ENCODE measurements at regions not wholly inside any gene's neighbourhood (a gene's known extent, or its start where the extent isn't known, plus 50 kb on each side); places are given as distances from the start of the nearest gene placed in this dataset.

GRCh38 chr4:35725131-35725530 is 519.2 kb downstream of the ARAP2 start:
- intact Hi-C loops (cut with micrococcal nuclease; ENCODE audit: unreplicated experiment): loop anchor here (5.0 kb wide), 1 partner anchor 187 kb away; no protein-coding TSS in a partner anchor
- TF ChIP-seq EZH2 (IDR thresholded peaks at IDR 0.05; ENCODE audit: borderline replicate concordance, low read depth, low read length, poor library complexity, severe bottlenecking) (no peak), CTCF (conservative IDR thresholded peaks at IDR 0.05; ENCODE audit: low read depth, low read length) (no peak)
- Histone ChIP-seq H3K4me1 (ENCODE audit: insufficient read depth, low read length, poor library complexity, severe bottlenecking) (no peaks in the 10 kb centered on the region), H3K4me3 (ENCODE audit: low read depth, low read length, poor library complexity, severe bottlenecking) (no peak overlapping the region), H3K36me3 (ENCODE audit: insufficient read depth, low read length, poor library complexity, severe bottlenecking) (no peaks in the 10 kb centered on the region), H3K27me3 (replicated peaks; ENCODE audit: insufficient read depth, low read depth, low read length, poor library complexity) (no peaks in the 10 kb centered on the region), H3K9me3 (ENCODE audit: low read depth, low read length, poor library complexity, severe bottlenecking) (peaks cover 13% of the 10 kb centered on the region), H3K27ac (ENCODE audit: low read depth, low read length, poor library complexity, severe bottlenecking) (no peak overlapping the region)
- DNase-seq (ENCODE audit: low spot score): no peak
- ChIA-PET CTCF (no interaction called here), POLR2A (ENCODE audit: low non-redundant PET) (no interaction called here)
- no TSS peak for BruUV-seq (replicated peaks)

- H3K4me1 ChIP-seq (ENCODE audit: insufficient read depth, low read length, poor library complexity, severe bottlenecking): no peaks in the 10 kb centered on the region
- H3K36me3 ChIP-seq (ENCODE audit: insufficient read depth, low read length, poor library complexity, severe bottlenecking): no peaks in the 10 kb centered on the region
- H3K27ac ChIP-seq (ENCODE audit: low read depth, low read length, poor library complexity, severe bottlenecking): no peak overlapping the region
- intact Hi-C loops (cut with micrococcal nuclease; ENCODE audit: unreplicated experiment): no loop called here
- DNase-seq (ENCODE audit: low spot score): no peak
- peaks cover 12% of the 10 kb centered on the region for H3K9me3 ChIP-seq (ENCODE audit: low read depth, low read length, poor library complexity, severe bottlenecking)
- no TSS peak for BruUV-seq (replicated peaks)
- no peak for TF ChIP-seq EZH2 (IDR thresholded peaks at IDR 0.05; ENCODE audit: borderline replicate concordance, low read depth, low read length, poor library complexity, severe bottlenecking)
- TF ChIP-seq CTCF (conservative IDR thresholded peaks at IDR 0.05; ENCODE audit: low read depth, low read length): no peak
- POLR2A ChIA-PET (ENCODE audit: low non-redundant PET): no interaction called here
- H3K27me3 ChIP-seq (replicated peaks; ENCODE audit: insufficient read depth, low read depth, low read length, poor library complexity): no peaks in the 10 kb centered on the region
- CTCF ChIA-PET: no interaction called here
- H3K4me3 ChIP-seq (ENCODE audit: low read depth, low read length, poor library complexity, severe bottlenecking): no peak overlapping the region
Measured at GRCh38 chr4:35730414-35730813, 513.9 kb downstream of the ARAP2 start.

GRCh38 chr4:35734381-35735098 is 509.8 kb downstream of the ARAP2 start:
- intact Hi-C loops (cut with micrococcal nuclease; ENCODE audit: unreplicated experiment): no loop called here
- Histone ChIP-seq H3K36me3 (ENCODE audit: insufficient read depth, low read length, poor library complexity, severe bottlenecking) (no peaks in the 10 kb centered on the region), H3K27ac (ENCODE audit: low read depth, low read length, poor library complexity, severe bottlenecking) (no peak overlapping the region), H3K27me3 (replicated peaks; ENCODE audit: insufficient read depth, low read depth, low read length, poor library complexity) (no peaks in the 10 kb centered on the region), H3K9me3 (ENCODE audit: low read depth, low read length, poor library complexity, severe bottlenecking) (peaks cover 11% of the 10 kb centered on the region), H3K4me3 (ENCODE audit: low read depth, low read length, poor library complexity, severe bottlenecking) (no peak overlapping the region), H3K4me1 (ENCODE audit: insufficient read depth, low read length, poor library complexity, severe bottlenecking) (no peaks in the 10 kb centered on the region)
- POLR2A ChIA-PET (ENCODE audit: low non-redundant PET): no interaction called here
- no peak for TF ChIP-seq EZH2 (IDR thresholded peaks at IDR 0.05; ENCODE audit: borderline replicate concordance, low read depth, low read length, poor library complexity, severe bottlenecking)
- no peak for TF ChIP-seq CTCF (conservative IDR thresholded peaks at IDR 0.05; ENCODE audit: low read depth, low read length)
- CTCF ChIA-PET: no interaction called here
- BruUV-seq (replicated peaks): no TSS peak
- DNase-seq (ENCODE audit: low spot score): no peak
